A549 (cell line): ENCODE measurements at regions not wholly inside any gene's neighbourhood (a gene's known extent, or its start where the extent isn't known, plus 50 kb on each side); places are given as distances from the start of the nearest gene placed in this dataset.

Source experiments
- ATAC-seq, 2 experiments: fragments of 200-7000 bp in 1 of 2; fragments of >200 bp in 1 of 2; cut with Nextera tagmentation in 1 of 2; cut with Tn5 transposase in 1 of 2; 3 replicates each; pipeline versions ENCODE4 v1.8.0 to v1.9.1; 2018 to 2020; ENCODE audit warnings: mild to moderate bottlenecking in 1 of 2, moderate library complexity in 1 of 2
- CTCF ChIA-PET: fragments of 300-600 bp; sonication (Branson Sonifier 250); formaldehyde crosslinking; extraction: SDS; loops from one replicate; lab custom pipeline; 2021; ENCODE audit warnings: antibody characterized with exemption, inconsistent platforms; lab: Yijun Ruan, JAX
- POLR2A ChIA-PET: fragments of 350-600 bp; formaldehyde crosslinking; extraction: SDS; loops from one replicate; lab custom pipeline; 2021; ENCODE audit warnings: antibody characterized with exemption, inconsistent platforms; lab: Yijun Ruan, JAX
- DNase-seq, 2 experiments: peaks; one replicate each; pipeline versions ENCODE4 v3.0.0 to v3.0.0-alpha.2; 2011 to 2016; ENCODE audit warnings: low read depth in 1 of 2, low spot score in 1 of 2
- FAIRE-seq: peaks from 2 replicates; lab custom pipeline; 2011; peaks lifted over from hg19 to GRCh38; lab: Jason Lieb, UNC
- H3K27ac ChIP-seq, 2 experiments: fragments of >200 bp; sonication (Bioruptor Twin); formaldehyde crosslinking; 3 replicates each; pipeline ENCODE4 v1.5.1; 2016 to 2017
- H3K4me1 ChIP-seq: fragments of >200 bp; sonication (Bioruptor Twin); formaldehyde crosslinking; 3 replicates; pipeline ENCODE4 v1.6.1; 2016
- H3K4me2 ChIP-seq: fragments of >200 bp; sonication (Bioruptor Twin); formaldehyde crosslinking; 3 replicates; pipeline ENCODE4 v1.6.1; 2016
- H3K4me3 ChIP-seq: fragments of >200 bp; sonication (Bioruptor Twin); formaldehyde crosslinking; 3 replicates; pipeline ENCODE4 v1.5.1; 2016
- H3K9me3 ChIP-seq: fragments of >200 bp; sonication (Bioruptor Twin); formaldehyde crosslinking; 3 replicates; pipeline ENCODE4 v1.6.1; 2016
- CBX8 ChIP-seq: fragments of 200-600 bp; sonication (generic); IDR thresholded peaks from 2 replicates; pipeline ENCODE4 v1.6.1; 2016
- CEBPB ChIP-seq, 2 experiments: fragments of >200 bp in 1 of 2; sonication (Bioruptor Twin) in 1 of 2; formaldehyde crosslinking in 1 of 2; IDR thresholded peaks; 2 replicates each; pipeline ENCODE4 v1.6.1; 2012 to 2016
- EHMT2 ChIP-seq: fragments of 200-600 bp; sonication (generic); IDR thresholded peaks from 2 replicates; pipeline ENCODE4 v1.6.1; 2016; ENCODE audit warnings: antibody characterized with exemption, low read depth, mild to moderate bottlenecking, moderate library complexity
- GATA3 ChIP-seq: IDR thresholded peaks from 2 replicates; pipeline ENCODE4 v1.6.1; 2012; ENCODE audit warnings: borderline replicate concordance
- HOXA7 ChIP-seq: fragments of 250-450 bp; sonication (Bioruptor Pico); IDR thresholded peaks from 2 replicates; pipeline ENCODE4 v1.5.0; 2020; ENCODE audit warnings: mild to moderate bottlenecking, moderate library complexity
- HOXB13 ChIP-seq: fragments of 250-450 bp; sonication (Bioruptor Pico); IDR thresholded peaks from 2 replicates; pipeline ENCODE4 v1.5.0; 2020; ENCODE audit warnings: low read depth, mild to moderate bottlenecking, moderate library complexity
- JUNB ChIP-seq: fragments of >200 bp; sonication (Bioruptor Twin); formaldehyde crosslinking; IDR thresholded peaks from 2 replicates; pipeline ENCODE4 v1.6.1; 2016
- MAZ ChIP-seq: fragments of 150-350 bp; IDR thresholded peaks from 2 replicates; pipeline ENCODE4 v1.6.1; 2014; ENCODE audit warnings: antibody characterized with exemption, low read depth, low read length, borderline replicate concordance
- PBX3 ChIP-seq: IDR thresholded peaks from 2 replicates; pipeline ENCODE4 v1.6.1; 2012
- POLR2AphosphoS2 ChIP-seq: conservative IDR thresholded peaks from 2 replicates; pipeline ENCODE4 v1.6.1; 2012; ENCODE audit warnings: low read length, improper control_type of control experiment, inconsistent platforms
- RAD21 ChIP-seq, 2 experiments: fragments of >200 bp in 1 of 2; sonication (Bioruptor Twin) in 1 of 2; formaldehyde crosslinking in 1 of 2; IDR thresholded peaks in 1 of 2; conservative IDR thresholded peaks in 1 of 2; 2 replicates in 1 of 2; 3 replicates in 1 of 2; pipeline ENCODE4 v1.6.1; 2012 to 2018; ENCODE audit warnings: inconsistent platforms in 1 of 2
- RFX5 ChIP-seq: fragments of 450-650 bp; IDR thresholded peaks from 2 replicates; pipeline ENCODE4 v1.7.1; 2014; ENCODE audit warnings: antibody characterized with exemption, mild to moderate bottlenecking, moderate library complexity
- SMC3 ChIP-seq: fragments of >200 bp; sonication (Bioruptor Twin); formaldehyde crosslinking; IDR thresholded peaks from 3 replicates; pipeline ENCODE4 v1.6.1; 2018; ENCODE audit warnings: inconsistent platforms
- TFCP2L1 ChIP-seq: fragments of 250-450 bp; sonication (Bioruptor Pico); IDR thresholded peaks from 2 replicates; pipeline ENCODE4 v1.5.0; 2021; ENCODE audit warnings: mild to moderate bottlenecking
- TP53 ChIP-seq: fragments of 250-450 bp; sonication (Bioruptor Pico); IDR thresholded peaks from 2 replicates; pipeline ENCODE4 v1.5.0; 2021; ENCODE audit warnings: mild to moderate bottlenecking, moderate library complexity
- ZNF302 ChIP-seq: fragments of 250-450 bp; sonication (Bioruptor Pico); IDR thresholded peaks from 2 replicates; pipeline ENCODE4 v1.9.0; 2021; ENCODE audit warnings: inconsistent platforms, mild to moderate bottlenecking, moderate library complexity
- WGBS: methylation state at CpG from one replicate; pipeline ENCODE4 v1.1.6; 2017; ENCODE audit errors: missing lambda C conversion rate; 5-methylcytosine and 5-hydroxymethylcytosine counted together
- TF ChIP-seq, protein P1 (sequence below): fragments of 150-350 bp; IDR thresholded peaks from 2 replicates; pipeline ENCODE4 v1.6.1; 2014; ENCODE audit warnings: low read depth, mild to moderate bottlenecking, low read length
- TF ChIP-seq, protein P2 (sequence below): fragments of 200-600 bp; sonication (generic); IDR thresholded peaks from 2 replicates; pipeline ENCODE4 v1.6.1; 2016; ENCODE audit warnings: antibody characterized with exemption, mild to moderate bottlenecking, moderate library complexity
- TF ChIP-seq, protein P3 (sequence below): IDR thresholded peaks from 2 replicates; pipeline ENCODE4 v1.6.1; 2012
- TF ChIP-seq, protein P4 (sequence below): fragments of >200 bp; sonication (Bioruptor Twin); formaldehyde crosslinking; IDR thresholded peaks from 3 replicates; pipeline ENCODE4 v1.6.1; 2016

- TF ChIP-seq, protein P1, sequence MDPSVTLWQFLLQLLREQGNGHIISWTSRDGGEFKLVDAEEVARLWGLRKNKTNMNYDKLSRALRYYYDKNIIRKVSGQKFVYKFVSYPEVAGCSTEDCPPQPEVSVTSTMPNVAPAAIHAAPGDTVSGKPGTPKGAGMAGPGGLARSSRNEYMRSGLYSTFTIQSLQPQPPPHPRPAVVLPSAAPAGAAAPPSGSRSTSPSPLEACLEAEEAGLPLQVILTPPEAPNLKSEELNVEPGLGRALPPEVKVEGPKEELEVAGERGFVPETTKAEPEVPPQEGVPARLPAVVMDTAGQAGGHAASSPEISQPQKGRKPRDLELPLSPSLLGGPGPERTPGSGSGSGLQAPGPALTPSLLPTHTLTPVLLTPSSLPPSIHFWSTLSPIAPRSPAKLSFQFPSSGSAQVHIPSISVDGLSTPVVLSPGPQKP: no peak
- TF ChIP-seq ZNF302 (CRISPR knock-in tag) (no peak), PBX3 (no peak), TFCP2L1 (CRISPR knock-in tag) (no peak), TP53 (CRISPR knock-in tag) (no peak), HOXB13 (CRISPR knock-in tag) (no peak), CEBPB (IDR thresholded peaks at IDR 0.05) (no peak)
Observed at GRCh38 chr9:28688172-28688571, 1114.9 kb upstream of the C9orf72 start (continued).

GRCh38 chr9:28692012-28692411 is 1118.7 kb upstream of the C9orf72 start:
- no peak for ATAC-seq
- TF ChIP-seq HOXB13 (CRISPR knock-in tag): no peak
- no peak for TF ChIP-seq RAD21 (conservative IDR thresholded peaks at IDR 0.05 in 1 of 2, IDR thresholded peaks at IDR 0.05 in 1 of 2)
- TF ChIP-seq POLR2AphosphoS2: no peak
- no peak for TF ChIP-seq SMC3
- no peak for TF ChIP-seq TP53 (CRISPR knock-in tag)
- no peak for TF ChIP-seq GATA3
- TF ChIP-seq, protein P2, sequence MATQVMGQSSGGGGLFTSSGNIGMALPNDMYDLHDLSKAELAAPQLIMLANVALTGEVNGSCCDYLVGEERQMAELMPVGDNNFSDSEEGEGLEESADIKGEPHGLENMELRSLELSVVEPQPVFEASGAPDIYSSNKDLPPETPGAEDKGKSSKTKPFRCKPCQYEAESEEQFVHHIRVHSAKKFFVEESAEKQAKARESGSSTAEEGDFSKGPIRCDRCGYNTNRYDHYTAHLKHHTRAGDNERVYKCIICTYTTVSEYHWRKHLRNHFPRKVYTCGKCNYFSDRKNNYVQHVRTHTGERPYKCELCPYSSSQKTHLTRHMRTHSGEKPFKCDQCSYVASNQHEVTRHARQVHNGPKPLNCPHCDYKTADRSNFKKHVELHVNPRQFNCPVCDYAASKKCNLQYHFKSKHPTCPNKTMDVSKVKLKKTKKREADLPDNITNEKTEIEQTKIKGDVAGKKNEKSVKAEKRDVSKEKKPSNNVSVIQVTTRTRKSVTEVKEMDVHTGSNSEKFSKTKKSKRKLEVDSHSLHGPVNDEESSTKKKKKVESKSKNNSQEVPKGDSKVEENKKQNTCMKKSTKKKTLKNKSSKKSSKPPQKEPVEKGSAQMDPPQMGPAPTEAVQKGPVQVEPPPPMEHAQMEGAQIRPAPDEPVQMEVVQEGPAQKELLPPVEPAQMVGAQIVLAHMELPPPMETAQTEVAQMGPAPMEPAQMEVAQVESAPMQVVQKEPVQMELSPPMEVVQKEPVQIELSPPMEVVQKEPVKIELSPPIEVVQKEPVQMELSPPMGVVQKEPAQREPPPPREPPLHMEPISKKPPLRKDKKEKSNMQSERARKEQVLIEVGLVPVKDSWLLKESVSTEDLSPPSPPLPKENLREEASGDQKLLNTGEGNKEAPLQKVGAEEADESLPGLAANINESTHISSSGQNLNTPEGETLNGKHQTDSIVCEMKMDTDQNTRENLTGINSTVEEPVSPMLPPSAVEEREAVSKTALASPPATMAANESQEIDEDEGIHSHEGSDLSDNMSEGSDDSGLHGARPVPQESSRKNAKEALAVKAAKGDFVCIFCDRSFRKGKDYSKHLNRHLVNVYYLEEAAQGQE: no peak
- TF ChIP-seq, protein P3, sequence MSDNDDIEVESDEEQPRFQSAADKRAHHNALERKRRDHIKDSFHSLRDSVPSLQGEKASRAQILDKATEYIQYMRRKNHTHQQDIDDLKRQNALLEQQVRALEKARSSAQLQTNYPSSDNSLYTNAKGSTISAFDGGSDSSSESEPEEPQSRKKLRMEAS: no peak
- no peak for TF ChIP-seq JUNB
- no peak for TF ChIP-seq HOXA7 (CRISPR knock-in tag)
- no peak for TF ChIP-seq MAZ
- TF ChIP-seq, protein P4, sequence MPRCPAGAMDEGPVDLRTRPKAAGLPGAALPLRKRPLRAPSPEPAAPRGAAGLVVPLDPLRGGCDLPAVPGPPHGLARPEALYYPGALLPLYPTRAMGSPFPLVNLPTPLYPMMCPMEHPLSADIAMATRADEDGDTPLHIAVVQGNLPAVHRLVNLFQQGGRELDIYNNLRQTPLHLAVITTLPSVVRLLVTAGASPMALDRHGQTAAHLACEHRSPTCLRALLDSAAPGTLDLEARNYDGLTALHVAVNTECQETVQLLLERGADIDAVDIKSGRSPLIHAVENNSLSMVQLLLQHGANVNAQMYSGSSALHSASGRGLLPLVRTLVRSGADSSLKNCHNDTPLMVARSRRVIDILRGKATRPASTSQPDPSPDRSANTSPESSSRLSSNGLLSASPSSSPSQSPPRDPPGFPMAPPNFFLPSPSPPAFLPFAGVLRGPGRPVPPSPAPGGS: no peak
- TF ChIP-seq EHMT2: no peak
- no peak for TF ChIP-seq RFX5
- no peak for TF ChIP-seq CBX8
- 27% methylated on average over 8 of the region's 8 CpGs for WGBS
- H3K27ac ChIP-seq: no peak overlapping the region
- ChIA-PET CTCF (no interaction called here), POLR2A (no interaction called here)
- no peak overlapping the region for H3K4me2 ChIP-seq
- DNase-seq: no peak
- no peak for FAIRE-seq
- H3K4me3 ChIP-seq: no peak overlapping the region
- H3K9me3 ChIP-seq: no peaks in the 10 kb centered on the region
- no peaks in the 10 kb centered on the region for H3K4me1 ChIP-seq
